ENCODE measurements at regions not wholly inside any gene's neighbourhood (a gene's known extent, or its start where the extent isn't known, plus 50 kb on each side); places are given as distances from the start of the nearest gene placed in this dataset.

- H3K4me1 ChIP-seq, result peaks cover 8% of the 10 kb centered on the region
- no peaks in the 10 kb centered on the region for H3K9me3 ChIP-seq
- no peak for DNase-seq
- intact Hi-C loops (cut with DNase I), result no loop called here
- ATAC-seq, result no peak
- TF ChIP-seq CTCF (IDR thresholded peaks at IDR 0.05), result no peak
- no peak overlapping the region for H3K4me3 ChIP-seq
- H3K27me3 ChIP-seq, result no peaks in the 10 kb centered on the region
- H3K27ac ChIP-seq, result no peak overlapping the region
- no peaks in the 10 kb centered on the region for H3K36me3 ChIP-seq
Observed at GRCh38 chr10:129108378-129108777, 358.7 kb upstream of the MGMT start.

GRCh38 chr10:129108994-129109393, 358.0 kb upstream of the MGMT start:
- ATAC-seq (no peak), DNase-seq (no peak)
- no peaks in the 10 kb centered on the region for H3K27me3 ChIP-seq
- H3K9me3 ChIP-seq, result no peaks in the 10 kb centered on the region
- H3K36me3 ChIP-seq, result no peaks in the 10 kb centered on the region
- H3K4me1 ChIP-seq, result peaks cover 8% of the 10 kb centered on the region
- intact Hi-C loops (cut with DNase I), result no loop called here
- TF ChIP-seq CTCF (IDR thresholded peaks at IDR 0.05), result no peak
- no peak overlapping the region for H3K4me3 ChIP-seq
- H3K27ac ChIP-seq, result no peak overlapping the region

GRCh38 chr10:129110780-129111179, 356.3 kb upstream of the MGMT start:
- Histone ChIP-seq H3K36me3 (no peaks in the 10 kb centered on the region), H3K9me3 (no peaks in the 10 kb centered on the region), H3K27ac (no peak overlapping the region), H3K4me3 (no peak overlapping the region), H3K4me1 (no peaks in the 10 kb centered on the region), H3K27me3 (no peaks in the 10 kb centered on the region)
- intact Hi-C loops (cut with DNase I), result no loop called here
- DNase-seq, result no peak
- TF ChIP-seq CTCF (IDR thresholded peaks at IDR 0.05), result no peak
- no peak for ATAC-seq

- H3K36me3 ChIP-seq, result no peaks in the 10 kb centered on the region
- intact Hi-C loops (cut with DNase I), result no loop called here
Observed at GRCh38 chr10:129111922-129112321, 355.1 kb upstream of the MGMT start.

GRCh38 chr10:129114588-129114987, 352.5 kb upstream of the MGMT start:
- no peak overlapping the region for H3K27ac ChIP-seq
- TF ChIP-seq CTCF (IDR thresholded peaks at IDR 0.05), result no peak
- H3K4me3 ChIP-seq, result no peak overlapping the region
- no peak for DNase-seq
- no peak for ATAC-seq
- intact Hi-C loops (cut with DNase I), result no loop called here
- H3K4me1 ChIP-seq, result no peaks in the 10 kb centered on the region
- no peaks in the 10 kb centered on the region for H3K36me3 ChIP-seq
- H3K27me3 ChIP-seq, result no peaks in the 10 kb centered on the region
- no peaks in the 10 kb centered on the region for H3K9me3 ChIP-seq

More at GRCh38 chr10:129111922-129112321, 355.1 kb upstream of the MGMT start:
- Histone ChIP-seq H3K27ac (no peak overlapping the region), H3K4me1 (no peaks in the 10 kb centered on the region), H3K27me3 (no peaks in the 10 kb centered on the region), H3K9me3 (no peaks in the 10 kb centered on the region), H3K4me3 (no peak overlapping the region)
- TF ChIP-seq CTCF (IDR thresholded peaks at IDR 0.05), result no peak
- ATAC-seq (no peak), DNase-seq (no peak)

GRCh38 chr10:129116371-129116770, 350.7 kb upstream of the MGMT start:
- Histone ChIP-seq H3K27ac (no peak overlapping the region), H3K9me3 (no peaks in the 10 kb centered on the region), H3K4me3 (no peak overlapping the region), H3K36me3 (no peaks in the 10 kb centered on the region), H3K27me3 (no peaks in the 10 kb centered on the region), H3K4me1 (no peaks in the 10 kb centered on the region)
- ATAC-seq (no peak), DNase-seq (no peak)
- TF ChIP-seq CTCF (IDR thresholded peaks at IDR 0.05), result no peak
- intact Hi-C loops (cut with DNase I), result no loop called here
